Left lung (tissue), 4 donors: ENCODE measurements at regions not wholly inside any gene's neighbourhood (a gene's known extent, or its start where the extent isn't known, plus 50 kb on each side); places are given as distances from the start of the nearest gene placed in this dataset.
"Not testable (repeated sequence)": the region's sequence is repeated elsewhere in the genome, so short reads cannot be mapped to it uniquely, and the experiment has no call there.

ENCODE experiments used
- ATAC-seq: fragments of 200-7000 bp; cut with Tn5 transposase; one replicate; pipeline ENCODE4 v1.9.1; 2020; ENCODE audit warnings: moderate library complexity
- DNase-seq, 4 donors: peaks; one replicate each; pipeline ENCODE4 v3.0.0-alpha.2; 2013 to 2020
- H3K27ac ChIP-seq, 2 donors: fragments of 200-600 bp; sonication (generic) in 1 of 2; one replicate each; pipeline versions ENCODE4 v1.5.0 to v1.8.0; 2020 to 2021
- H3K27me3 ChIP-seq, 2 donors: fragments of 200-600 bp; sonication (generic) in 1 of 2; one replicate each; pipeline versions ENCODE4 v1.5.0 to v1.8.0; 2020 to 2021
- H3K36me3 ChIP-seq, 2 donors: fragments of 200-600 bp; sonication (generic) in 1 of 2; one replicate each; pipeline versions ENCODE4 v1.5.0 to v1.8.0; 2020 to 2021
- H3K4me1 ChIP-seq, 2 donors: fragments of 200-600 bp; one replicate each; pipeline ENCODE4 v1.8.0; 2021
- H3K4me3 ChIP-seq, 2 donors: fragments of 200-600 bp; sonication (generic) in 1 of 2; one replicate each; pipeline versions ENCODE4 v1.5.0 to v1.8.0; 2020 to 2021; ENCODE audit warnings: mild to moderate bottlenecking in 1 of 2
- H3K9me3 ChIP-seq, 2 donors: fragments of 200-600 bp; sonication (generic) in 1 of 2; one replicate each; pipeline versions ENCODE4 v1.5.0 to v1.8.0; 2020 to 2021
- CTCF ChIP-seq, 2 donors: fragments of 200-600 bp; sonication (generic) in 1 of 2; IDR thresholded peaks; one replicate each; pipeline versions ENCODE4 v1.5.0 to v1.8.0; 2021; ENCODE audit warnings: antibody characterized with exemption in 2 of 2
- intact Hi-C, 2 donors: fragments of 100-400 bp; cut with DNase I; formaldehyde crosslinking; loops; one replicate each; pipeline versions ENCODE4 v1.11.2 to v1.14.2; 2022
- donor health status: DM: no; HTN: yes; CAD: no.
- donor health status: DM: no; HTN: no; CAD: no.

GRCh38 chr1:81511281-81511680 is 289.5 kb upstream of the ADGRL2 start:
- ATAC-seq (no peak), DNase-seq (no peak)
- intact Hi-C loops: no loop called here
- H3K4me3 ChIP-seq: no peak overlapping the region
- no peaks in the 10 kb centered on the region for H3K36me3 ChIP-seq
- H3K27ac ChIP-seq: no peak overlapping the region
- no peaks in the 10 kb centered on the region for H3K9me3 ChIP-seq
- H3K4me1 ChIP-seq: no peaks in the 10 kb centered on the region
- TF ChIP-seq CTCF (IDR thresholded peaks at IDR 0.05): no peak
- H3K27me3 ChIP-seq: no peaks in the 10 kb centered on the region

- Histone ChIP-seq H3K27me3 (no peaks in the 10 kb centered on the region), H3K4me3 (no peak overlapping the region), H3K9me3 (no peaks in the 10 kb centered on the region), H3K27ac (no peak overlapping the region), H3K36me3 (no peaks in the 10 kb centered on the region), H3K4me1 (no peaks in the 10 kb centered on the region)
- intact Hi-C loops: no loop called here
- no peak for TF ChIP-seq CTCF (IDR thresholded peaks at IDR 0.05)
- no peak for DNase-seq
- no peak for ATAC-seq
Observed at GRCh38 chr1:81510701-81511100, 290.0 kb upstream of the ADGRL2 start.

- H3K27me3 ChIP-seq: no peaks in the 10 kb centered on the region
- H3K4me3 ChIP-seq: no peak overlapping the region
- no peaks in the 10 kb centered on the region for H3K36me3 ChIP-seq
- H3K4me1 ChIP-seq: no peaks in the 10 kb centered on the region
- TF ChIP-seq CTCF (IDR thresholded peaks at IDR 0.05): no peak
- intact Hi-C loops: no loop called here
- DNase-seq (peak in 1 of 4 donors; percentile 52), ATAC-seq (peak; percentile 88)
- no peak overlapping the region for H3K27ac ChIP-seq
- no peaks in the 10 kb centered on the region for H3K9me3 ChIP-seq
Observed at GRCh38 chr1:81509594-81509993, 291.1 kb upstream of the ADGRL2 start.

GRCh38 chr1:81506699-81507098 is 294.0 kb upstream of the ADGRL2 start:
- Histone ChIP-seq H3K4me3 (no peak overlapping the region), H3K9me3 (no peaks in the 10 kb centered on the region), H3K4me1 (no peaks in the 10 kb centered on the region), H3K27ac (no peak overlapping the region), H3K36me3 (no peaks in the 10 kb centered on the region), H3K27me3 (no peaks in the 10 kb centered on the region)
- TF ChIP-seq CTCF (IDR thresholded peaks at IDR 0.05): no peak
- ATAC-seq (no peak), DNase-seq (no peak)
- intact Hi-C loops: no loop called here

- Histone ChIP-seq H3K27ac (no peak overlapping the region), H3K4me1 (no peaks in the 10 kb centered on the region), H3K27me3 (no peaks in the 10 kb centered on the region), H3K36me3 (no peaks in the 10 kb centered on the region), H3K4me3 (no peak overlapping the region), H3K9me3 (no peaks in the 10 kb centered on the region)
- intact Hi-C loops: no loop called here
- no peak for TF ChIP-seq CTCF (IDR thresholded peaks at IDR 0.05)
- ATAC-seq (no peak), DNase-seq (no peak)
Observed at GRCh38 chr1:81505831-81506230, 294.9 kb upstream of the ADGRL2 start.

- intact Hi-C loops, H3K4me1 ChIP-seq, H3K27ac ChIP-seq, H3K27me3 ChIP-seq, DNase-seq, ATAC-seq, H3K9me3 ChIP-seq, H3K4me3 ChIP-seq, H3K36me3 ChIP-seq: not testable (repeated sequence)
Observed at GRCh38 chr1:81504820-81505219, 295.9 kb upstream of the ADGRL2 start.

- H3K4me1 ChIP-seq, H3K4me3 ChIP-seq, intact Hi-C loops, H3K9me3 ChIP-seq, H3K27me3 ChIP-seq, DNase-seq, H3K36me3 ChIP-seq, H3K27ac ChIP-seq, ATAC-seq: not testable (repeated sequence)
Observed at GRCh38 chr1:81502705-81503104, 298.0 kb upstream of the ADGRL2 start.

GRCh38 chr1:81501485-81501884 is 299.2 kb upstream of the ADGRL2 start:
- H3K27ac ChIP-seq, H3K27me3 ChIP-seq, H3K9me3 ChIP-seq, DNase-seq, H3K36me3 ChIP-seq, H3K4me3 ChIP-seq, intact Hi-C loops, H3K4me1 ChIP-seq, ATAC-seq: not testable (repeated sequence)
